Neuronal stem cell (in vitro differentiated cells): ENCODE measurements at regions not wholly inside any gene's neighbourhood (a gene's known extent, or its start where the extent isn't known, plus 50 kb on each side); places are given as distances from the start of the nearest gene placed in this dataset.
A peak's percentile ranks its signal among the peaks of the same experiment; 100 is the strongest.

ENCODE experiments used
- DNase-seq: peaks from one replicate; pipeline ENCODE4 v3.0.0-alpha.2; 2013; ENCODE audit warnings: low spot score
- H2AFZ ChIP-seq: one replicate; pipeline ENCODE4 v1.6.1; 2013; ENCODE audit warnings: mild to moderate bottlenecking, low read length, inconsistent platforms
- H2AK5ac ChIP-seq: 2 replicates; pipeline ENCODE4 v1.6.1; 2013; ENCODE audit warnings: low read depth, mild to moderate bottlenecking, inconsistent platforms, low read length, moderate library complexity, mixed read lengths
- H2BK120ac ChIP-seq: 2 replicates; pipeline ENCODE4 v1.6.1; 2013; ENCODE audit warnings: low read depth, mild to moderate bottlenecking, inconsistent platforms, low read length, moderate library complexity, mixed read lengths
- H2BK12ac ChIP-seq: one replicate; pipeline ENCODE4 v1.6.1; 2013; ENCODE audit warnings: low read length, inconsistent platforms
- H2BK15ac ChIP-seq: 2 replicates; pipeline ENCODE4 v1.6.1; 2013; ENCODE audit warnings: mild to moderate bottlenecking, low read length, inconsistent platforms, mixed read lengths
- H2BK5ac ChIP-seq: one replicate; pipeline ENCODE4 v1.6.1; 2013; ENCODE audit warnings: inconsistent platforms, mild to moderate bottlenecking, low read length, moderate library complexity
- H3K14ac ChIP-seq: one replicate; pipeline ENCODE4 v1.6.1; 2013; ENCODE audit warnings: low read length, inconsistent platforms
- H3K18ac ChIP-seq: 2 replicates; pipeline ENCODE4 v1.6.1; 2013; ENCODE audit warnings: low read length, inconsistent platforms
- H3K23ac ChIP-seq: 2 replicates; pipeline ENCODE4 v1.6.1; 2013; ENCODE audit warnings: low read depth, mild to moderate bottlenecking, mixed read lengths, low read length, inconsistent platforms; ENCODE audit not compliant: poor library complexity
- H3K27ac ChIP-seq: replicated peaks from 3 replicates; pipeline ENCODE4 v1.5.1; 2013; ENCODE audit warnings: low read length, inconsistent platforms
- H3K27me3 ChIP-seq, 3 experiments: 2 replicates each; pipeline ENCODE4 v1.6.1; 2013; ENCODE audit warnings: low read length in 3 of 3, mild to moderate bottlenecking in 2 of 3, inconsistent platforms in 1 of 3, low read depth in 1 of 3, mixed read lengths in 1 of 3, moderate library complexity in 1 of 3; ENCODE audit not compliant: control insufficient read depth in 3 of 3, insufficient read depth in 3 of 3
- H3K36me3 ChIP-seq, 2 donors: replicated peaks in 1 of 2; 2 replicates each; pipeline ENCODE4 v1.6.1; 2013; ENCODE audit warnings: low read length in 2 of 2; ENCODE audit not compliant: control insufficient read depth in 2 of 2, insufficient read depth in 2 of 2
- H3K4ac ChIP-seq: 2 replicates; pipeline ENCODE4 v1.6.1; 2013; ENCODE audit warnings: inconsistent platforms, mild to moderate bottlenecking, low read length, moderate library complexity
- H3K4me1 ChIP-seq, 2 donors: 1 replicate in 1 of 2; 2 replicates in 1 of 2; pipeline ENCODE4 v1.6.1; 2013; ENCODE audit warnings: low read length in 2 of 2, low read depth in 1 of 2; ENCODE audit not compliant: control insufficient read depth in 2 of 2, insufficient read depth in 1 of 2
- H3K4me2 ChIP-seq: one replicate; pipeline ENCODE4 v1.6.1; 2013; ENCODE audit warnings: mild to moderate bottlenecking, low read length, inconsistent platforms; ENCODE audit not compliant: insufficient read depth, poor library complexity, severe bottlenecking
- H3K4me3 ChIP-seq, 2 donors: 2 replicates each; pipeline ENCODE4 v1.5.1; 2013; ENCODE audit warnings: low read length in 2 of 2, mild to moderate bottlenecking in 2 of 2, inconsistent platforms in 1 of 2, moderate library complexity in 1 of 2
- H3K79me1 ChIP-seq: one replicate; pipeline ENCODE4 v1.6.1; 2013; ENCODE audit warnings: low read depth, mild to moderate bottlenecking, inconsistent platforms, low read length, moderate library complexity
- H3K9ac ChIP-seq: one replicate; pipeline ENCODE4 v1.6.1; 2013; ENCODE audit warnings: mild to moderate bottlenecking, low read depth, low read length, inconsistent platforms; ENCODE audit not compliant: poor library complexity
- H3K9me3 ChIP-seq, 2 donors: replicated peaks in 1 of 2; 2 replicates each; pipeline versions ENCODE3 to v1.6.1; 2013; ENCODE audit warnings: low read length in 2 of 2, mild to moderate bottlenecking in 2 of 2, inconsistent platforms in 1 of 2, low read depth in 1 of 2, mixed read lengths in 1 of 2, moderate library complexity in 1 of 2; ENCODE audit not compliant: control insufficient read depth in 2 of 2, insufficient read depth in 1 of 2
- H4K8ac ChIP-seq: one replicate; pipeline ENCODE4 v1.6.1; 2013; ENCODE audit warnings: low read depth, mild to moderate bottlenecking, inconsistent platforms, low read length, moderate library complexity
- H4K91ac ChIP-seq: one replicate; pipeline ENCODE4 v1.6.1; 2013; ENCODE audit warnings: low read length, low read depth, mild to moderate bottlenecking, inconsistent platforms; ENCODE audit not compliant: poor library complexity
- WGBS, 2 donors: extraction: QIAGEN DNeasy Blood & Tissue Kit; methylation state at CpG; one replicate each; pipeline ENCODE4 v1.1.7; 2013; ENCODE audit warnings: missing lambda C conversion rate in 2 of 2, mixed read lengths in 1 of 2; ENCODE audit not compliant: insufficient read length in 2 of 2, insufficient replicate concordance in 1 of 2; ENCODE audit errors: extremely low coverage in 2 of 2; 5-methylcytosine and 5-hydroxymethylcytosine counted together

- no peak overlapping the region for H2AFZ ChIP-seq
- no peak overlapping the region for H3K18ac ChIP-seq
- H3K23ac ChIP-seq, result no peak overlapping the region
- H3K14ac ChIP-seq, result no peak overlapping the region
- H3K4me3 ChIP-seq, result no peak overlapping the region
- no peaks in the 10 kb centered on the region for H3K4me1 ChIP-seq
- H3K9ac ChIP-seq, result no peak overlapping the region
- no peak overlapping the region for H2AK5ac ChIP-seq
- no peak overlapping the region for H4K8ac ChIP-seq
- 100% methylated on average over 3 of the region's 15 CpGs; no CpG with 5 or more reads in 1 of the 2 donors for WGBS, 2 donors
- no peak overlapping the region for H2BK5ac ChIP-seq
- peaks cover 0 to 34% (median 0%) of the 10 kb centered on the region in 3 experiments for H3K27me3 ChIP-seq
- H2BK12ac ChIP-seq, result no peak overlapping the region
- no peak overlapping the region for H3K4ac ChIP-seq
- no peak overlapping the region for H2BK15ac ChIP-seq
- H3K36me3 ChIP-seq, result no peaks in the 10 kb centered on the region
- no peak for DNase-seq
- no peaks in the 10 kb centered on the region for H3K79me1 ChIP-seq
- H2BK120ac ChIP-seq, result no peak overlapping the region
- H3K27ac ChIP-seq, result no peak overlapping the region
- H3K9me3 ChIP-seq, result peaks cover 0 to 5% of the 10 kb centered on the region in 2 donors
- H4K91ac ChIP-seq, result no peak overlapping the region
- no peak overlapping the region for H3K4me2 ChIP-seq
Observed at GRCh38 chr9:135198144-135198543, 110.7 kb downstream of the OLFM1 start.

GRCh38 chr9:135198586-135199285 is 111.3 kb downstream of the OLFM1 start:
- H3K18ac ChIP-seq, result no peak overlapping the region
- DNase-seq, result no peak
- peaks cover 0 to 32% (median 0%) of the 10 kb centered on the region in 3 experiments for H3K27me3 ChIP-seq
- no peak overlapping the region for H2BK12ac ChIP-seq
- H2AK5ac ChIP-seq, result no peak overlapping the region
- H4K91ac ChIP-seq, result no peak overlapping the region
- no peak overlapping the region for H2AFZ ChIP-seq
- H2BK15ac ChIP-seq, result no peak overlapping the region
- H3K9ac ChIP-seq, result no peak overlapping the region
- no peak overlapping the region for H3K4me2 ChIP-seq
- H3K79me1 ChIP-seq, result no peaks in the 10 kb centered on the region
- no peaks in the 10 kb centered on the region for H3K36me3 ChIP-seq
- no peak overlapping the region for H2BK5ac ChIP-seq
- peaks cover 0 to 5% of the 10 kb centered on the region in 2 donors for H3K9me3 ChIP-seq
- H3K23ac ChIP-seq, result no peak overlapping the region
- no peak overlapping the region for H3K4me3 ChIP-seq
- H3K4me1 ChIP-seq, result no peaks in the 10 kb centered on the region
- no peak overlapping the region for H3K4ac ChIP-seq
- H4K8ac ChIP-seq, result no peak overlapping the region
- no peak overlapping the region for H3K27ac ChIP-seq
- no peak overlapping the region for H2BK120ac ChIP-seq
- no CpG with 5 or more reads among the region's 16 CpGs for WGBS, 2 donors
- no peak overlapping the region for H3K14ac ChIP-seq

DNA sequence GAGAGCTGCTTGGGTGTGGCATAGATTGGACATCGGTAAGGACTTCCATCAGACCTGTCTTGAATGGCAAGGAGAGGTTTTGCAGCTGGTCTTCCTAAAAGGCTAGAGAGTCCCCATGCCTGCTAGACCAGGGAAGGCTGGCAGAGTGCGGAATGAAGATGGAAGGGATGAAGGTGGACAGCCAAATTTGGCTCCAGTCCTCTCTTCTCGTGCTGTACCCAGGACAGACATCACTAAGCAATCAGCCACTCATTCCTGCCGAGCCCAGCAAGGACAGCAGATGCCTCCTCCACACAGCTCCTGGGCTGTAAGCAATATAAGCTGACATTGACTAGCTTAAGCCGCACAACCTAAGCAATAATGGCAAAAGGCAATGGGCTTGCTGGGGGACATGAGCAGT is 112.0 kb downstream of the OLFM1 start:
- H3K18ac ChIP-seq, result no peak overlapping the region
- no peak overlapping the region for H2BK5ac ChIP-seq
- no peak overlapping the region for H3K4ac ChIP-seq
- H3K9ac ChIP-seq, result no peak overlapping the region
- H2BK12ac ChIP-seq, result no peak overlapping the region
- no peaks in the 10 kb centered on the region for H3K4me1 ChIP-seq
- no peak overlapping the region for H2BK15ac ChIP-seq
- no peak overlapping the region for H2AK5ac ChIP-seq
- no peak overlapping the region for H2BK120ac ChIP-seq
- no CpG with 5 or more reads among the region's 5 CpGs for WGBS, 2 donors
- no peaks in the 10 kb centered on the region for H3K79me1 ChIP-seq
- no peak overlapping the region for H4K91ac ChIP-seq
- no peak overlapping the region for H3K4me2 ChIP-seq
- no peak overlapping the region for H3K14ac ChIP-seq
- no peak overlapping the region for H4K8ac ChIP-seq
- H3K23ac ChIP-seq, result no peak overlapping the region
- H2AFZ ChIP-seq, result no peak overlapping the region
- no peak for DNase-seq
- H3K27me3 ChIP-seq, result peaks cover 0 to 26% (median 0%) of the 10 kb centered on the region in 3 experiments
- H3K27ac ChIP-seq, result no peak overlapping the region
- H3K4me3 ChIP-seq, result no peak overlapping the region
- no peaks in the 10 kb centered on the region for H3K36me3 ChIP-seq
- peaks cover 0 to 3% of the 10 kb centered on the region in 2 donors for H3K9me3 ChIP-seq

- no peak overlapping the region for H3K4me2 ChIP-seq
- peak overlapping the region; percentile 59 for H3K23ac ChIP-seq
- H3K4ac ChIP-seq, result no peak overlapping the region
- H3K14ac ChIP-seq, result peak overlapping the region; percentile 75
- no peaks in the 10 kb centered on the region for H3K36me3 ChIP-seq
- no peak overlapping the region for H3K27ac ChIP-seq
- no peak overlapping the region for H4K8ac ChIP-seq
- H3K4me3 ChIP-seq, result no peak overlapping the region
- no peak overlapping the region for H4K91ac ChIP-seq
- no peak overlapping the region for H2BK120ac ChIP-seq
- peaks cover 0 to 3% of the 10 kb centered on the region in 2 donors for H3K9me3 ChIP-seq
- H3K9ac ChIP-seq, result no peak overlapping the region
- no peak overlapping the region for H2BK15ac ChIP-seq
- peaks cover 0 to 26% (median 0%) of the 10 kb centered on the region in 3 experiments for H3K27me3 ChIP-seq
- H3K79me1 ChIP-seq, result no peaks in the 10 kb centered on the region
- H2AFZ ChIP-seq, result no peak overlapping the region
- no peak overlapping the region for H2BK12ac ChIP-seq
- no CpG with 5 or more reads among the region's 9 CpGs for WGBS, 2 donors
- H2BK5ac ChIP-seq, result no peak overlapping the region
- no peak for DNase-seq
- no peak overlapping the region for H3K18ac ChIP-seq
- H3K4me1 ChIP-seq, result no peaks in the 10 kb centered on the region
- peak overlapping the region; percentile 49 for H2AK5ac ChIP-seq
Observed at GRCh38 chr9:135201711-135202110, 114.2 kb downstream of the OLFM1 start.
